Tibial nerve (tissue), 3 donors: ENCODE measurements at regions not wholly inside any gene's neighbourhood (a gene's known extent, or its start where the extent isn't known, plus 50 kb on each side); places are given as distances from the start of the nearest gene placed in this dataset.

Experiments used
- CTCF ChIP-seq, 5 experiments: fragments of 200-600 bp in 3 of 5; fragments of 450-650 bp in 2 of 5; sonication (generic) in 3 of 5; IDR thresholded peaks; one replicate each; pipeline ENCODE4 v1.5.1; 2016 to 2019; ENCODE audit warnings: antibody characterized with exemption in 5 of 5, mild to moderate bottlenecking in 3 of 5, moderate library complexity in 2 of 5
- POLR2A ChIP-seq, 2 donors: fragments of 450-650 bp; IDR thresholded peaks; one replicate each; pipeline ENCODE4 v1.6.1; 2017; ENCODE audit warnings: antibody characterized with exemption in 2 of 2, mild to moderate bottlenecking in 2 of 2, moderate library complexity in 2 of 2

GRCh38 chr7:29619111-29619510 is 55.5 kb downstream of the PRR15 start:
- TF ChIP-seq CTCF (IDR thresholded peaks at IDR 0.05) (no peak), POLR2A (IDR thresholded peaks at IDR 0.05) (no peak)
